ENCODE measurements at regions not wholly inside any gene's neighbourhood (a gene's known extent, or its start where the extent isn't known, plus 50 kb on each side); places are given as distances from the start of the nearest gene placed in this dataset.

DNA sequence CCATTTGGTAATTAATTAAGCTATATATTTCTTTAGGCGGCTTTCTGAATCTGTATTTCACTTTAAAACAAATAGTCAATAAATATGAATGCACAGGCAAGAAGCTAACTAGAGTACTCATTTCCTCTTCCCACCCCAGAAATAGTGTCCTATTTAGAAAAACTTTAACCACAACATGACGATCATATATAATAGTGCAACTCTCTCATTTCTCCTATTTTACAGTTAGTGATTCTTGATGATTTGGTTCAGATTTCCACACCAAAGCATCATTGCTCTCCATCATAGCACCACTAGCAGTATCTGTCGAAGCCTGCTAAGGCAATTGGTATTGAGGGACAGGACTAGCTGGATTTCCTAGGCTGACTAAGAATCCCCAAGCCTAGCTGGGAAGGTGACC is 184.0 kb upstream of the GALNTL6 start:
- no peak for TF ChIP-seq POLR2A (IDR thresholded peaks at IDR 0.05)
- no peak for TF ChIP-seq CTCF (IDR thresholded peaks at IDR 0.05)

All from testis (tissue), 2 donors.